Thoracic aorta (tissue), 2 donors: ENCODE measurements at regions not wholly inside any gene's neighbourhood (a gene's known extent, or its start where the extent isn't known, plus 50 kb on each side); places are given as distances from the start of the nearest gene placed in this dataset.

ENCODE experiments used
- ATAC-seq: fragments of 150-250 bp; one replicate; pipeline ENCODE4 v1.8.0; 2017; ENCODE audit warnings: low read depth; ENCODE audit not compliant: insufficient number of reproducible peaks, low FRiP score
- DNase-seq: peaks from one replicate; pipeline ENCODE4 v3.0.0-alpha.2; 2020; ENCODE audit warnings: low spot score
- H3K27ac ChIP-seq, 2 donors: fragments of 200-600 bp; sonication (generic); 1 replicate in 1 of 2; 2 replicates in 1 of 2; pipeline ENCODE4 v1.5.1; 2016; ENCODE audit warnings: mild to moderate bottlenecking in 2 of 2, moderate library complexity in 2 of 2
- H3K27me3 ChIP-seq: fragments of 200-600 bp; sonication (generic); replicated peaks from 2 replicates; pipeline ENCODE4 v1.6.0; 2016; ENCODE audit warnings: mild to moderate bottlenecking; ENCODE audit not compliant: insufficient read depth
- H3K36me3 ChIP-seq: fragments of 200-600 bp; sonication (generic); one replicate; pipeline ENCODE4 v1.5.1; 2016
- H3K4me1 ChIP-seq, 2 donors: fragments of 200-600 bp; sonication (generic); 1 replicate in 1 of 2; 2 replicates in 1 of 2; pipeline versions ENCODE4 v1.5.1 to v1.6.0; 2016; ENCODE audit warnings: low read depth in 2 of 2, mild to moderate bottlenecking in 1 of 2; ENCODE audit not compliant: control insufficient read depth in 1 of 2
- H3K4me3 ChIP-seq: fragments of 200-600 bp; sonication (generic); 2 replicates; pipeline ENCODE4 v1.5.1; 2016; ENCODE audit warnings: mild to moderate bottlenecking
- H3K9me3 ChIP-seq: fragments of 200-600 bp; sonication (generic); 2 replicates; pipeline ENCODE4 v1.5.1; 2016
- CTCF ChIP-seq: fragments of 200-600 bp; sonication (generic); IDR thresholded peaks from one replicate; pipeline ENCODE4 v1.5.1; 2019; ENCODE audit warnings: antibody characterized with exemption

GRCh38 chr4:96786306-96786705 is 946.4 kb downstream of the PDHA2 start:
- no peak for TF ChIP-seq CTCF
- no peak overlapping the region for H3K4me3 ChIP-seq
- H3K9me3 ChIP-seq, result no peaks in the 10 kb centered on the region
- H3K4me1 ChIP-seq, result no peaks in the 10 kb centered on the region
- no peaks in the 10 kb centered on the region for H3K27me3 ChIP-seq
- no peak overlapping the region for H3K27ac ChIP-seq
- DNase-seq (no peak), ATAC-seq (no peak)
- no peaks in the 10 kb centered on the region for H3K36me3 ChIP-seq

DNA sequence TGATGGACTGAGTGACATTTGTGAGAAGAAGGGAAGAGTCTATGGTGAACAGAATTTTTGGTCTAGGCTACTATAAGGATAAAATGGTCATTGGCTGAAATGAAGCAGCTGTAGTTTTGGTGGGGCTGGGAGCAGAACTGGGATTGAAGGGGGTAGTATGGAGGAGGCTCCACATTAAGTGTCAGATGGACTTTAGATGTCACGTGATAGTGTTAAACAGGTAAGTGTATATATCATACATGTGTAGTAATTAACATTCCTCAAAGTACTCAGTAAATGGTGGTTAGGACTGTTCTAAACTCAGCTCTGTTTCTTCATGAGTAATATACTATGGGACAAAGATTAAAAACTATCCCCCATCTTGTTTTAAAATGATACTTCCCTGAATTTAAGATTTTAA is 947.9 kb downstream of the PDHA2 start:
- ATAC-seq, result no peak
- H3K27me3 ChIP-seq, result no peaks in the 10 kb centered on the region
- TF ChIP-seq CTCF, result no peak
- H3K4me1 ChIP-seq, result no peaks in the 10 kb centered on the region
- H3K4me3 ChIP-seq, result no peak overlapping the region
- no peak overlapping the region for H3K27ac ChIP-seq
- H3K9me3 ChIP-seq, result no peaks in the 10 kb centered on the region
- no peaks in the 10 kb centered on the region for H3K36me3 ChIP-seq
- no peak for DNase-seq

- no peak for TF ChIP-seq CTCF
- ATAC-seq (no peak), DNase-seq (no peak)
- Histone ChIP-seq H3K9me3 (no peaks in the 10 kb centered on the region), H3K27ac (no peak overlapping the region), H3K4me3 (no peak overlapping the region), H3K36me3 (no peaks in the 10 kb centered on the region), H3K27me3 (no peaks in the 10 kb centered on the region), H3K4me1 (no peaks in the 10 kb centered on the region)
Measured at GRCh38 chr4:96809563-96809962, 969.7 kb downstream of the PDHA2 start.

- DNase-seq (no peak), ATAC-seq (no peak)
- no peaks in the 10 kb centered on the region for H3K36me3 ChIP-seq
- H3K9me3 ChIP-seq, result no peaks in the 10 kb centered on the region
- TF ChIP-seq CTCF, result no peak
- H3K27me3 ChIP-seq, result no peaks in the 10 kb centered on the region
- H3K4me3 ChIP-seq, result no peak overlapping the region
- H3K4me1 ChIP-seq, result no peaks in the 10 kb centered on the region
- no peak overlapping the region for H3K27ac ChIP-seq
Measured at GRCh38 chr4:96827086-96827485, 987.2 kb downstream of the PDHA2 start.

GRCh38 chr4:96833831-96834230 is 993.9 kb downstream of the PDHA2 start:
- Histone ChIP-seq H3K36me3 (no peaks in the 10 kb centered on the region), H3K4me3 (no peak overlapping the region), H3K4me1 (no peaks in the 10 kb centered on the region), H3K9me3 (no peaks in the 10 kb centered on the region), H3K27ac (no peak overlapping the region), H3K27me3 (no peaks in the 10 kb centered on the region)
- DNase-seq (no peak), ATAC-seq (no peak)
- TF ChIP-seq CTCF, result no peak
